Heart right ventricle (tissue), 16 donors: ENCODE measurements at regions not wholly inside any gene's neighbourhood (a gene's known extent, or its start where the extent isn't known, plus 50 kb on each side); places are given as distances from the start of the nearest gene placed in this dataset.

Source experiments
- ATAC-seq, 8 donors: fragments of 200-7000 bp; cut with Tn5 transposase; one replicate each; pipeline ENCODE4 v1.9.1; 2020; ENCODE audit warnings: mild to moderate bottlenecking in 8 of 8, moderate library complexity in 8 of 8, moderate number of reproducible peaks in 1 of 8
- DNase-seq, 2 donors: peaks; one replicate each; pipeline ENCODE4 v3.0.0-alpha.2; 2020
- H3K27ac ChIP-seq, 10 donors: fragments of 200-600 bp; sonication (generic) in 2 of 10; one replicate each; pipeline versions ENCODE4 v1.5.0 to v1.8.0; 2020 to 2022; ENCODE audit warnings: mild to moderate bottlenecking in 3 of 10
- H3K27me3 ChIP-seq, 7 donors: fragments of 200-600 bp; one replicate each; pipeline ENCODE4 v1.8.0; 2021 to 2022; ENCODE audit warnings: mild to moderate bottlenecking in 2 of 7
- H3K36me3 ChIP-seq, 9 donors: fragments of 200-600 bp; sonication (generic) in 1 of 9; one replicate each; pipeline versions ENCODE4 v1.5.0 to v1.8.0; 2020 to 2022; ENCODE audit warnings: mild to moderate bottlenecking in 2 of 9
- H3K4me1 ChIP-seq, 9 donors: fragments of 200-600 bp; sonication (generic) in 1 of 9; one replicate each; pipeline versions ENCODE4 v1.5.0 to v1.8.0; 2020 to 2022; ENCODE audit warnings: mild to moderate bottlenecking in 4 of 9
- H3K4me3 ChIP-seq, 10 donors: fragments of 200-600 bp; sonication (generic) in 2 of 10; one replicate each; pipeline versions ENCODE4 v1.5.0 to v1.8.0; 2020 to 2022; ENCODE audit warnings: mild to moderate bottlenecking in 7 of 10, moderate library complexity in 2 of 10
- H3K9me3 ChIP-seq, 11 donors: fragments of 200-600 bp in 10 of 11; sonication (generic) in 2 of 11; one replicate each; pipeline versions ENCODE4 v1.5.0 to v1.8.0; 2013 to 2022; ENCODE audit warnings: mild to moderate bottlenecking in 2 of 11, control low read depth in 1 of 11, moderate library complexity in 1 of 11
- CTCF ChIP-seq, 9 donors: fragments of 200-600 bp; sonication (generic) in 2 of 9; IDR thresholded peaks; one replicate each; pipeline versions ENCODE4 v1.5.0 to v1.8.0; 2021 to 2022; ENCODE audit warnings: antibody characterized with exemption in 9 of 9, mild to moderate bottlenecking in 5 of 9, moderate library complexity in 1 of 9
- WGBS, 2 donors: extraction: QIAGEN DNeasy Blood & Tissue Kit; methylation state at CpG; one replicate each; pipeline ENCODE4 v1.1.7; 2013; ENCODE audit warnings: inconsistent platforms in 1 of 2; 5-methylcytosine and 5-hydroxymethylcytosine counted together
- intact Hi-C, 10 donors: fragments of 100-400 bp; cut with DNase I; formaldehyde crosslinking; loops; one replicate each; pipeline versions ENCODE4 v1.11.1 to v1.14.2; 2022
- donor health status: Arrhythmogenic right ventricular cardiomyopathy.
- donor health status: ischemic (EF 13 %, LVEDD 7.1; RV severe dilation, severe dysfunction).
- donor health status: healthy with polysubstance abuse.
- donor health status: DM: no; HTN: yes; CAD: no.
- donor health status: DM: no; HTN: no; CAD: no.
- donor health status: ischemic (EF 25% LVEDD 6.9; RV normal size, moderate dysfunction).
- donor health status: ischemic (EF 25% LVEDD 5.7; RV mildly dilated, moderate dysfunction).
- donor health status: healthy.
- donor health status: DM: yes; HTN: yes; CAD: no.
- donor health status: Ischemic cardiomyopathy.
- donor health status: ischemic (EF 35%, LVEDD 5.7; RV mildly dilated, moderate dysfunction).
- donor health status: nonischemic (EF 11% LVEDD 7.7; RV severe dilation, severe dysfunction).
- donor health status: DM: yes; HTN: yes; CAD: no.
- donor health status: PGD.
- donor health status: ischemic (EF 29% LVEDD 5.4; RV normal size, mild dysfunction).
- donor health status: nonischemic (EF 23%, LVEDD 6.1; RV moderate dilation, normal function).

- H3K27ac ChIP-seq, result no peak overlapping the region
- peaks cover 0 to 9% (median 0%) of the 10 kb centered on the region in 9 donors for H3K4me1 ChIP-seq
- peak in 3 of 8 donors; percentile 37 to 70 (median 38) for ATAC-seq
- H3K27me3 ChIP-seq, result peaks cover 0 to 17% (median 0%) of the 10 kb centered on the region in 7 donors
- H3K36me3 ChIP-seq, result no peaks in the 10 kb centered on the region
- intact Hi-C loops, result no loop called here
- no peak overlapping the region for H3K4me3 ChIP-seq
- peaks cover 0 to 21% (median 4%) of the 10 kb centered on the region in 11 donors for H3K9me3 ChIP-seq
- no peak for DNase-seq
- WGBS, 2 donors, result 47 to 55% methylated on average over 5 of the region's 5 CpGs
- TF ChIP-seq CTCF (IDR thresholded peaks at IDR 0.05), result no peak
Observed at GRCh38 chr12:116484807-116485206, 74.4 kb upstream of the MAP1LC3B2 start.

DNA sequence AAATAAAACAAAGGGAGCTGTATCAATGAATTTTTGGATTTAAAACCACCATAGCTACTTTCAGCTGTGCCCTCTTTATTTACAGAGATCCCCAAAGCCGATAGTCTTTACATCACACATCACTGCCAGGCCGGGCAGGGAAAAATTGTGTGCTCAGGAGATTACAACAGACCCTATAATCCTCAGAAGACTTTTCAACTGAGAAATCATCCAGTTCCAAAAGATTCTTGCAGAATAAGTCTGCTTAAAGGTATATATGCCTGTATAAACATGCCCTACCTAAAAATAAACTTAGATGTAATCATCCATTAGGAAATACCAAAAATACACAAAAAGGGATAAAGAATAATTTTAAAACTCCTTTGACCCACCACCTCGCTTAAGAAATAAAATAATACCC lies 70.1 kb upstream of the MAP1LC3B2 start:
- H3K27ac ChIP-seq, result no peak overlapping the region
- no peak for ATAC-seq
- WGBS, 2 donors, result 75 to 92% methylated on average over 3 of the region's 3 CpGs
- peaks cover 0 to 9% (median 0%) of the 10 kb centered on the region in 9 donors for H3K4me1 ChIP-seq
- DNase-seq, result no peak
- intact Hi-C loops, result no loop called here
- H3K9me3 ChIP-seq, result peaks cover 0 to 21% (median 4%) of the 10 kb centered on the region in 11 donors
- no peaks in the 10 kb centered on the region for H3K27me3 ChIP-seq
- no peaks in the 10 kb centered on the region for H3K36me3 ChIP-seq
- no peak overlapping the region for H3K4me3 ChIP-seq
- no peak for TF ChIP-seq CTCF (IDR thresholded peaks at IDR 0.05)

DNA sequence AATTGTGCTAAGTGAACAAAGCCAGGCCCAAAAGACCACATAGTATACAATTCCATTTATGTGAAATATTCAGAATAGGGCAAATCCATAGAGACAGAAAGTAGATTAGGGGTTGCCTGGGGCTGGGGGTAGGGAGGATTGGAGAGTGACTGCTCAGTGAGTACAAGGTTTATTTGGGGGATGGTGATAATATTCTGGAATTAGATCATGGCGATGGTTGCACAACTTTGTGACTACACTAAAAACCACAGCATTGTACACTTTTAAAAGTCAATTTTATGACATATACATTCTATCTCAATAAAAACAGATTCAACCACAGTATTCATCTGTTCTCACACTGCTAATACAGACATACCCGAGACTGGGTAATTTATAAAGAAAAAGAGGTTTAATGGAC lies 68.7 kb upstream of the MAP1LC3B2 start:
- DNase-seq, result no peak
- no peaks in the 10 kb centered on the region for H3K27me3 ChIP-seq
- 91 to 96% methylated on average over 2 of the region's 2 CpGs for WGBS, 2 donors
- no peak overlapping the region for H3K27ac ChIP-seq
- no peak for TF ChIP-seq CTCF (IDR thresholded peaks at IDR 0.05)
- intact Hi-C loops, result no loop called here
- H3K36me3 ChIP-seq, result no peaks in the 10 kb centered on the region
- H3K4me3 ChIP-seq, result no peak overlapping the region
- H3K9me3 ChIP-seq, result peaks cover 0 to 21% (median 4%) of the 10 kb centered on the region in 11 donors
- no peak for ATAC-seq
- no peaks in the 10 kb centered on the region for H3K4me1 ChIP-seq

DNA sequence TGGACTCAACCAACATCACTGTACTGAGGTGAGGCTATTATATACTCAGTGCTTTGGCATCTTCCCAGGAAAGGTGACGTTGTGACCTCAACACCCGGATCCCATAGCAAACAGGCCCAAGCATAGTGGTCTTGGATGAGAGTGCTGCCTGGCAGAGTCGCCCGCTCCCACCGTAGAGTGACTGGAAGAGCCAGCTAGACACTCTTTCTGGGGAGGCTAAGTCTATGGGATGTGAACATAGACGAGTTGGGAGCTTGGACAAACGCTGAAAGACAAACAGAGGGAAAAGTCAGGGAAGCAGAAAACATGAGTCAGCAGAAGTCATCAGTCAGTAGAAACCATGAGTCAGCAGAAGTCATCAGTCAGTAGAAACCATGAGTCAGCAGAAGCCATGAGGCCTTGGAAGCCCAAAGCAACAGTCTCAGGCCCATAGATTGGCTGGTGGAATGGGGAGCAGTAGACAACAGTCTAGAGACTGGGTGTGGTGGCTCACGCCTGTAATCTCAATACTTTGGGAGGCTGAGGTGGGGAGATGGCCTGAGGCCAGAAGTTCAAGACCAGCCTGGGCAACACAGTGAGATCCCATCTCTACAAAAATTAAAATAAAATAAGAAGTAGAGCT lies 66.4 kb upstream of the MAP1LC3B2 start:
- H3K27ac ChIP-seq, result no peak overlapping the region
- intact Hi-C loops, result no loop called here

More for the DNA sequence above, 66.4 kb upstream of the MAP1LC3B2 start:
- no peak for DNase-seq
- Histone ChIP-seq H3K27me3 (no peaks in the 10 kb centered on the region), H3K4me3 (no peak overlapping the region), H3K9me3 (peaks cover 0 to 11% (median 4%) of the 10 kb centered on the region in 11 donors), H3K36me3 (no peaks in the 10 kb centered on the region), H3K4me1 (no peaks in the 10 kb centered on the region)
- no peak for ATAC-seq
- WGBS, 2 donors, result 90 to 92% methylated on average over 8 of the region's 8 CpGs
- TF ChIP-seq CTCF (IDR thresholded peaks at IDR 0.05), result no peak
